ENCODE measurements at regions not wholly inside any gene's neighbourhood (a gene's known extent, or its start where the extent isn't known, plus 50 kb on each side); places are given as distances from the start of the nearest gene placed in this dataset.

- TF ChIP-seq EZH2phosphoT487 (IDR thresholded peaks at IDR 0.05; ENCODE audit: borderline replicate concordance) (no peak), CTCF (conservative IDR thresholded peaks at IDR 0.05; ENCODE audit: low read length) (no peak)
These were observed 177.5 kb downstream of the ZIC3 start for GRCh38 chrX:137743414-137743813.
